ENCODE measurements at regions not wholly inside any gene's neighbourhood (a gene's known extent, or its start where the extent isn't known, plus 50 kb on each side); places are given as distances from the start of the nearest gene placed in this dataset.
"Not testable (repeated sequence)": the region's sequence is repeated elsewhere in the genome, so short reads cannot be mapped to it uniquely, and the experiment has no call there.

DNA sequence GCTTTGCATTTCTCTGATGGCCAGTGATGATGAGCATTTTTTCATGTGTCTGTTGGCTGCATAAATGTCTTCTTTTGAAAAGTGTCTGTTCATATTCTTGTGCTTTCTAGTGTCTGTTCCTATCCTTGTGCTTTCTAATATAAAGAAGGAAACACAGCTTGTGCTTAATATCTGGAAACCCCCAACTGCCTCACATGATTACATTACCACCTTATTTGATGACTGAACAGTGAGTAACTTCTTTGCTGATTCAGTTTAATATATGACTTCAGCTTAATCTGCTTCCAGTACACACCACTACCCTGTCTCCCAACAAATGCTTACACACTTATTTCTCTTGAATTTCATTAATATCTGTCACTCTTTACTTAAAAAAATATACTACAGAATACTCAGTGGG is 835.1 kb downstream of the EDEM1 start:
- Histone ChIP-seq H3K4me2 (no peak overlapping the region), H3K4me3 (no peak overlapping the region), H3K9me2 (ENCODE audit: insufficient read depth) (no peaks in the 10 kb centered on the region), H3K79me2 (ENCODE audit: low read depth) (no peaks in the 10 kb centered on the region), H3K4me1 (replicated peaks; ENCODE audit: insufficient read depth) (no peaks in the 10 kb centered on the region), H3K27me3 (ENCODE audit: insufficient read depth, low read depth) (no peaks in the 10 kb centered on the region), H3K36me3 (ENCODE audit: low read depth) (no peaks in the 10 kb centered on the region), H2AFZ (no peak overlapping the region), H3F3A (ENCODE audit: insufficient read depth, low read depth) (no peaks in the 10 kb centered on the region), H3K27ac (no peak overlapping the region), H3K9me3 (ENCODE audit: insufficient read depth, low read depth) (no peaks in the 10 kb centered on the region), H4K20me1 (ENCODE audit: insufficient read depth) (no peaks in the 10 kb centered on the region)
- POLR2A ChIA-PET (ENCODE audit: unreplicated experiment) = no interaction called here
- BruUV-seq (replicated peaks) = no TSS peak
- CTCF ChIA-PET = no interaction called here
- intact Hi-C loops (cut with micrococcal nuclease; ENCODE audit: unreplicated experiment) = no loop called here
- DNase-seq = no peak
- no peak for TF ChIP-seq EZH2 (IDR thresholded peaks at IDR 0.05; ENCODE audit: low read depth)
- TF ChIP-seq, protein P1, sequence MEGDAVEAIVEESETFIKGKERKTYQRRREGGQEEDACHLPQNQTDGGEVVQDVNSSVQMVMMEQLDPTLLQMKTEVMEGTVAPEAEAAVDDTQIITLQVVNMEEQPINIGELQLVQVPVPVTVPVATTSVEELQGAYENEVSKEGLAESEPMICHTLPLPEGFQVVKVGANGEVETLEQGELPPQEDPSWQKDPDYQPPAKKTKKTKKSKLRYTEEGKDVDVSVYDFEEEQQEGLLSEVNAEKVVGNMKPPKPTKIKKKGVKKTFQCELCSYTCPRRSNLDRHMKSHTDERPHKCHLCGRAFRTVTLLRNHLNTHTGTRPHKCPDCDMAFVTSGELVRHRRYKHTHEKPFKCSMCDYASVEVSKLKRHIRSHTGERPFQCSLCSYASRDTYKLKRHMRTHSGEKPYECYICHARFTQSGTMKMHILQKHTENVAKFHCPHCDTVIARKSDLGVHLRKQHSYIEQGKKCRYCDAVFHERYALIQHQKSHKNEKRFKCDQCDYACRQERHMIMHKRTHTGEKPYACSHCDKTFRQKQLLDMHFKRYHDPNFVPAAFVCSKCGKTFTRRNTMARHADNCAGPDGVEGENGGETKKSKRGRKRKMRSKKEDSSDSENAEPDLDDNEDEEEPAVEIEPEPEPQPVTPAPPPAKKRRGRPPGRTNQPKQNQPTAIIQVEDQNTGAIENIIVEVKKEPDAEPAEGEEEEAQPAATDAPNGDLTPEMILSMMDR (conservative IDR thresholded peaks at IDR 0.05) = no peak

DNA sequence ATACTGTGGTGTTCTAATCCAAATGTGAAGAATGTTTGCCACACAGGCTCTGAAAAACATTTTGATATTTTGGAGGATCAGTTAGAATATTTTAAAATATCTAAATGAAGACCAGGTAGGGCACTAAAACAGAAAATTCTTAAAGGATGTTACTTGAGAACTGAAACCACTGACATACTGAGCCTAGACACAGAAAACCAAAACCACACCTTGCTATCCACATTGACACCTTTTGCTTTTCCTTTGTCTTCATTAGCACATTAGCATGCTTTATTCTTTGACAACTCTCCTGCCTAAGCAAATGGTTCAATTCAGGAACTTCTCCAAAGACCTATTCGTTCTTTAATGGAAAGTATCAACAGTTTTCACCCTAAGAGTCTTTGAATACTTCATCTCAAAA is 835.9 kb upstream of the GRM7 start:
- intact Hi-C loops (cut with micrococcal nuclease; ENCODE audit: unreplicated experiment) = no loop called here
- Histone ChIP-seq H3K36me3 (ENCODE audit: low read depth) (no peaks in the 10 kb centered on the region), H3K27ac (no peak overlapping the region), H2AFZ (no peak overlapping the region), H3K9me2 (ENCODE audit: insufficient read depth) (no peaks in the 10 kb centered on the region), H4K20me1 (ENCODE audit: insufficient read depth) (no peaks in the 10 kb centered on the region), H3K27me3 (ENCODE audit: insufficient read depth, low read depth) (no peaks in the 10 kb centered on the region), H3F3A (ENCODE audit: insufficient read depth, low read depth) (no peaks in the 10 kb centered on the region), H3K4me1 (replicated peaks; ENCODE audit: insufficient read depth) (no peaks in the 10 kb centered on the region), H3K79me2 (ENCODE audit: low read depth) (no peaks in the 10 kb centered on the region), H3K4me3 (no peak overlapping the region), H3K4me2 (no peak overlapping the region), H3K9me3 (ENCODE audit: insufficient read depth, low read depth) (no peaks in the 10 kb centered on the region)
- ChIA-PET POLR2A (ENCODE audit: unreplicated experiment) (no interaction called here), CTCF (no interaction called here)
- no TSS peak for BruUV-seq (replicated peaks)
- DNase-seq = no peak
- no peak for TF ChIP-seq EZH2 (IDR thresholded peaks at IDR 0.05; ENCODE audit: low read depth)
- TF ChIP-seq, protein P1 (conservative IDR thresholded peaks at IDR 0.05) = no peak

DNA sequence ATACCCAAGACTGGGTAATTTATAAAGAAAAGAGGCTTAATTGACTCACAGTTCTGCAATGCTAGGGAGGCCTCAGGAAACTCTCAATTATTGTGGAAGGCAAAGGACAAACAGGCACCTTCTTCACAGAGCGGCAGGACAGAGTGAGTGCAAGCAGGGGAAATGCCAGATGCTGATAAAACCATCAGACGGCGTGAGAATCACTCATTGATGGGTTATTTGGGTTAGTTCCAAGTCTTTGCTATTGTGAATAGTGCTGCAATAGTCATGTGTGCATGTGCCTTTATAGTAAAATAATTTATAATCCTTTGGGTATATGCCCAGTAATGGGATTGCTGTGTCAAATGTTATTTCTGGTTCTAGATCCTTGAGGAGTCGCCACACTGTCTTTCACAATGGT is 830.3 kb upstream of the GRM7 start:
- H3F3A ChIP-seq (ENCODE audit: insufficient read depth, low read depth); H3K9me3 ChIP-seq (ENCODE audit: insufficient read depth, low read depth); intact Hi-C loops (cut with micrococcal nuclease; ENCODE audit: unreplicated experiment): not testable (repeated sequence)

DNA sequence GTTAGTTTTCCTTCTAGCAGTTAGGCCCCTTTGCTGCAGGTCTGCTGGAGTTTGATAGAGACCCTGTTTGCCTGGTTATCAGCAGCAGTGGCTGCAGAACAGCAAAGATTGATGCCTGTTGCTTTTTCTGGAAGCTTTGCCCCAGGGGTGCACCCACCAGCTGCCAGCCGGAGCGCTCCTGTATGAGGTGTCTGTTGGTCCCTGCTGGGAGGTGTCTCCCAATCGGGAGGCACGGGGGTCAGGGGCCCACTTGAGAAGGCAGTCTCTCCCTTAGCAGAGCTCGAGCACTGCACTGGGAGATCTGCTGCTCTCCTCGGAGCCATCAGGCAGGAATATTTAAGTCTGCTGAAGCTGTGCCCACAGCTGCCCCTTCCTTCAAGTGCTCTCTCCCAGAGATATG is 825.3 kb upstream of the GRM7 start:
- Histone ChIP-seq H3K9me3 (ENCODE audit: insufficient read depth, low read depth) (no peaks in the 10 kb centered on the region), H3K4me2 (no peak overlapping the region), H3K9me2 (ENCODE audit: insufficient read depth) (no peaks in the 10 kb centered on the region), H3K36me3 (ENCODE audit: low read depth) (no peaks in the 10 kb centered on the region), H3K27ac (no peak overlapping the region), H4K20me1 (ENCODE audit: insufficient read depth) (no peaks in the 10 kb centered on the region), H3K27me3 (ENCODE audit: insufficient read depth, low read depth) (no peaks in the 10 kb centered on the region), H3K4me3 (no peak overlapping the region), H2AFZ (no peak overlapping the region), H3K4me1 (replicated peaks; ENCODE audit: insufficient read depth) (no peaks in the 10 kb centered on the region), H3K79me2 (ENCODE audit: low read depth) (no peaks in the 10 kb centered on the region), H3F3A (ENCODE audit: insufficient read depth, low read depth) (no peaks in the 10 kb centered on the region)
- TF ChIP-seq EZH2 (IDR thresholded peaks at IDR 0.05; ENCODE audit: low read depth) = no peak
- TF ChIP-seq, protein P1 (conservative IDR thresholded peaks at IDR 0.05) = no peak
- ChIA-PET POLR2A (ENCODE audit: unreplicated experiment) (no interaction called here), CTCF (no interaction called here)
- intact Hi-C loops (cut with micrococcal nuclease; ENCODE audit: unreplicated experiment) = no loop called here
- BruUV-seq (replicated peaks) = no TSS peak
- DNase-seq = no peak

More for the DNA sequence above, 830.3 kb upstream of the GRM7 start:
- CTCF ChIA-PET; H2AFZ ChIP-seq; H3K4me1 ChIP-seq (replicated peaks; ENCODE audit: insufficient read depth); H3K27ac ChIP-seq; H3K79me2 ChIP-seq (ENCODE audit: low read depth); H3K4me3 ChIP-seq; H3K27me3 ChIP-seq (ENCODE audit: insufficient read depth, low read depth); POLR2A ChIA-PET (ENCODE audit: unreplicated experiment); H4K20me1 ChIP-seq (ENCODE audit: insufficient read depth); H3K9me2 ChIP-seq (ENCODE audit: insufficient read depth); BruUV-seq (replicated peaks); H3K36me3 ChIP-seq (ENCODE audit: low read depth); DNase-seq; H3K4me2 ChIP-seq: not testable (repeated sequence)
